Testis (tissue), 2 donors: ENCODE measurements at regions not wholly inside any gene's neighbourhood (a gene's known extent, or its start where the extent isn't known, plus 50 kb on each side); places are given as distances from the start of the nearest gene placed in this dataset.

ENCODE experiments used
- CTCF ChIP-seq, 3 experiments: fragments of 450-650 bp in 2 of 3; fragments of 200-600 bp in 1 of 3; sonication (generic) in 1 of 3; IDR thresholded peaks; one replicate each; pipeline ENCODE4 v1.5.1; 2016 to 2019; ENCODE audit warnings: antibody characterized with exemption in 3 of 3, mild to moderate bottlenecking in 2 of 3, moderate library complexity in 1 of 3
- POLR2A ChIP-seq: fragments of 450-650 bp; IDR thresholded peaks from one replicate; pipeline ENCODE4 v1.6.1; 2017; ENCODE audit warnings: antibody characterized with exemption, mild to moderate bottlenecking, moderate library complexity

DNA sequence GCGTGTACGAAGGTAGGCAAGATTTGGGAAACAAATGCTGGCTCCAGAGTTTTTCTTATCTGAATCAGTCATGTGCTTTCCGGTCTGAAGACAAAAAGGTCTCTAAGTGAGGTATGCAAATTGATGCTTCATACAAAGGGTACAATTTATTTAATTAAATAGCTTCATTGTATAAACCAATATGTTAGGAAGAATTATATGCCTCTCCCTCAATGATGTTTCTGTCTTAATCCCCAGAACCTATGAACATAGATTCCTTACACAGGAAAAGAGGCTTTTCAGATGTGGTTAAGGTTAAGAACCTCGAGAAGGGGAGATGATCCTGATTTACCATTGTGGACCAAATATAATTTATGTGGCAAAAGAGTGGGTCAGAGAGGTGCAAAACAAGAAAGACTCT is 543.5 kb upstream of the PCDH10 start:
- TF ChIP-seq CTCF (IDR thresholded peaks at IDR 0.05) (no peak), POLR2A (no peak)
